H54 (cell line): ENCODE measurements at regions not wholly inside any gene's neighbourhood (a gene's known extent, or its start where the extent isn't known, plus 50 kb on each side); places are given as distances from the start of the nearest gene placed in this dataset.
"Not testable (repeated sequence)": the region's sequence is repeated elsewhere in the genome, so short reads cannot be mapped to it uniquely, and the experiment has no call there.

Experiments used
- DNase-seq: peaks from one replicate; pipeline ENCODE4 v3.0.0; 2011; ENCODE audit warnings: low spot score, mixed read lengths; ENCODE audit not compliant: insufficient read length
- FAIRE-seq: peaks from 3 replicates; lab custom pipeline; 2011; peaks lifted over from hg19 to GRCh38; lab: Jason Lieb, UNC
- POLR2A ChIP-seq: IDR thresholded peaks from 2 replicates; pipeline ENCODE4 v1.6.1; 2011; ENCODE audit warnings: low read depth, mild to moderate bottlenecking, low read length

DNA sequence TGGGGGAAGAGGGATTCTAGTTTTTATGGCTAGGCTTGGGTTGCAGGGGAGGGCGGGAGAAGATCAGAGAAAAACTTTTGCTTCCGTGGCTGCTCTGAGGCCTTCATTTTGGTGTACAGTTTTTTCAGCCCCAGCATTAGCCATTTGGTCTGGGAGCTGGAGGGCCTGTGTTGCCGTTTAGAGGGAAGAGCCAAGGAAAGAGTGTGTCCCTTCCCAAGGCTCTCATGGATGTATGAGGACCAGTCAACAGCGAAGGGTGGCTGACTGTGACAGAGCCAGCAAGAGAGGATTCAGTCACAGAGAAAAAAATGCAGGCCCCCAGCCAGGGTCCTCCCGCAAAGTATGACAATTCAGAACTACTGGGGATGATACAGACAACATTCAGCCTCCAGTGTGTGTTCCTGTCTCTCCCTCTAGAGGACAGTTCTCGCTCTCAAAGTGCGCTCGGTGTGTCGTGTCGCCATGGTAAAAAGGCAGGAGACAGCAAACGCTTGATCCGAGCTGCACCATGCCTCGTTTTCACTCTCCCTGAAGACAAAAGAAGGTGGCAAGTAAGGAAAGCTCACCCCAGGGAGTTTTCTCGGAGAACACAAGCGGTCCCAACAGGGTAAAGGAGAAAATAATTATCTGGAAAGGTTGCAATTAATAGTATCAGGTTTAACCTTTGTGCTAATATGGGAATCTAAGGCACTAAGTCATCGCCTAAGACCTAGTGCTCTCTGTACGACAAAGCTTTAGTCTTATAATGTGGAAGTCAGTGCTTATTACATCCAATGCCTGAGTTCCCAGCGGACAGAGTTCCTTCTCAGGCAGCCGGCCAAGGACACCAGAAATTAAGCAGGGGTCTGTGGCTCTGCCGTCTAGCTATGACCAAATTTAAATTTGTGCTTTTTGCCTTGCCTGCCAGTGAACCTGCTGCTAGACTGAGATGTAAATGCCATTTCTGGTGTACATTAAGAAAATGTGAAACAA lies 157.3 kb upstream of the PLXNC1 start:
- no peak for TF ChIP-seq POLR2A
- DNase-seq (no peak), FAIRE-seq (no peak)

DNA sequence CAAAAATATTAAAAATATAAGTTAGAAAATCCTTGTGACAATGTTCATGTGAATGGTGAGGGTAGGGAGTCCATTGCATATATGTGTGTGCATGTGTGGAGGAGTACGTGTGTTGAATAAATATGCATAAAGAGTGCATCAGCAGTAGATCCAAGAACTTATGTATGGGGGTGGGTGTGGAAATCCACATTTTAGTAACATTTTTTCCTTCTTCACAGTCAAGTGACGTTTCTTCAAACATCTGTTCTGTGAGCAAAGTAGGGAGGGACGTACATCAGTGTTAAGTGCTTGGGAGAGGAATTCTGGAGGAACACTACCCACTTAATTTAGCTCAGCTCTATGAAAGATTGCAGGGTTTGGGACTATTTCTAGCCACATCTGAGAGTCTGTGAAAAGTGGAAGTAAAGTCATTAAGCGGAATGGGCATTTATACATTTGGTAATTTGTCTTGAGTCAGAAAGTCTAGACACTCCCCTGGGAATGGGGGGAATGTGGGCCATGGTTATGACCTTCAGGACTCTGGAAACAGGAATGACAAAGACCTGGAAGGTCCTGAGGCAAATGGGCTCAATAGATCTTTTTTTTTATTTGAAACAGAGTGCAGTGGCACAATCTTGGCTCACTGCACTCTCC lies 156.4 kb upstream of the PLXNC1 start:
- DNase-seq (no peak), FAIRE-seq (no peak)
- no peak for TF ChIP-seq POLR2A

DNA sequence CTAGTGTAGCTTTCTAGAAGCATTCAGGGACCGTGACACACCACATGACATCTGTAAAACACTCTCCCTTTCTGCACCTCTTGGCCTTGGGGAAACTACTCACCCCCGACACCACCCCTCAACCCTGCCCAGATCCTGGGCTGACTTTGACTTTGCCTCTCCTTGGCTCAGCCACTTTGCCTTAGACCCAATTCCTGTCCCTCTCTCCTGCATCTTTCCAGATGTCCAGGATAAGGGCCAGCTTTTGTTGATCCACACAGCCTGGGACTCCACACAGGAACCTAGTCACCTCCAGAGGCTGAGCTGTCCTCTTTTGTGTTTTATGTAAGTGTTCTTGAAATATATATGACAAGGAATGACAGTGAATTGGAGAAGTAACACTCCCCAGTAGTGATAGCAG lies 153.7 kb upstream of the PLXNC1 start:
- no peak for FAIRE-seq
- DNase-seq = no peak
- no peak for TF ChIP-seq POLR2A

DNA sequence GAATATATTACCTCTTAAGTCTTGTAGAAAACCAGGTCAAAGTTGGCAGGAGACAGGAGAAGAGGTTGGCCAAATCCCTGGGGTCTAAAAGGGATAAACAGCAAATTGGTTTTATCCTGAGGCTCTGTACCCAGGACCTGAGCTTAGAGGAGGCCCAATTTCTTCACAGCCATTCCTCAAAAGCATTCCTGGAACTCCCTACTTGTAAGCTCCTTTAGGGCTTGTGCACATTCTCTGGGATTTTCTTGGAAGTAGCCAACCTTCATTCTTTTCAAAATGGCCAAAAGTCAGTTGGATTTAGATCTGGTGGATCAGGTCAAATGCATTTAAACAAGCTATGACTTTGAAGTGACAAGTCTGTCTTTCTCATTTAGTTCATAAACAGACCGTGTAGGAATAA lies 152.1 kb upstream of the PLXNC1 start:
- TF ChIP-seq POLR2A = no peak
- DNase-seq = no peak
- FAIRE-seq = no peak

DNA sequence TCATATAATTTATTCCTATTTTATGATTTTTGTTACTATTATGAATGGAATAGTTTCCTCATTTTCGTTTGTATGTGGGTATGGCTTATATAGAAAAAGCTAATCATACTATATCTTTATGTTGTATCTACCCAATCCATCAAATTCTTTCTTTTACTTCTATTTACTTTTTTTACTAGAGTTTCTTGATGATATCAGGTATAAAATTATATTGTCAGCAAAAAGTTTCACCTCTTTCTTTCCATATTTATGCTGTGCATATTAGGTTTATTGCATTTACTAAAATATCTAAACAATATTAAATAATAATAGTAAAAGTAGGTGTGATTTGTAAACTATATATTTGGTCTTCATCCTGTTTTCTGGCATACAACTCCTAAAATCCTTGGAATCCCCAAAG lies 146.7 kb upstream of the PLXNC1 start:
- TF ChIP-seq POLR2A = no peak
- DNase-seq = no peak
- FAIRE-seq = no peak

DNA sequence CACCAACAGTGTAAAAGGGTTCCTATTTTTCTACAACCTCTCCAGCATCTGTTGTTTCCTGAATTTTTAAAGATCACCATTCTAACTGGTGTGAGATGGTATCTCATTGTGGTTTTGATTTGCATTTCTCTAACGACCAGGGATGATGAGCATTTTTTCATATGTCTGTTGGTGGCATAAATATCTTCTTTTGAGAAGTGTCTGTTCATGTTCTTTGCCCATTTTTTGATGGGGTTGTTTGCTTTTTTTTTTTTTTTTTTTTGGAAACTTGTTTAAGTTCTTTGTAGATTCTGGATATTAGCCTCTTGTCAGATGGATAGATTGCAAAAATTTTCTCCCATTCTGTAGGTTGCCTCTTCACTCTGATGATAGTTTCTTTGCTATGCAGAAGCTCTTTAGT lies 145.5 kb upstream of the PLXNC1 start:
- FAIRE-seq, DNase-seq: not testable (repeated sequence)

DNA sequence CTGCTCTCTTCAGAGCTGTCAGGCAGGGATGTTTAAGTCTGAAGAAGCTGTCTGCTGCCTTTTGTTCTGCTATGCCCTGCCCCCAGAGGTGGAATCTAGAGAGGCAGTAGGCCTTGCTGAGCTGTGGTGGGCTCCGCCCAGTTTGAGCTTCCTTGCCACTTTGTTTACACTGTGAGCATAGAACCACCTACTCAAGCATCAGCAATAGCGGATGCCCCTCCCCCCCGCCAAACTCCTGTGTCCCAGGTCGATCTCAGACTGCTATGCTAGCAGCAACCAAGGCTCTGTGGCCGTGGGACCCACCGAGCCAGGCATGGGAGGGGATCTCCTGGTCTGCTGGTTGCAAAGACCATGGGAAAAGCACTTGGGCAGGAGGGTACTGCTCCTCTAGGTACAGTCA lies 140.5 kb upstream of the PLXNC1 start:
- FAIRE-seq, DNase-seq: not testable (repeated sequence)

DNA sequence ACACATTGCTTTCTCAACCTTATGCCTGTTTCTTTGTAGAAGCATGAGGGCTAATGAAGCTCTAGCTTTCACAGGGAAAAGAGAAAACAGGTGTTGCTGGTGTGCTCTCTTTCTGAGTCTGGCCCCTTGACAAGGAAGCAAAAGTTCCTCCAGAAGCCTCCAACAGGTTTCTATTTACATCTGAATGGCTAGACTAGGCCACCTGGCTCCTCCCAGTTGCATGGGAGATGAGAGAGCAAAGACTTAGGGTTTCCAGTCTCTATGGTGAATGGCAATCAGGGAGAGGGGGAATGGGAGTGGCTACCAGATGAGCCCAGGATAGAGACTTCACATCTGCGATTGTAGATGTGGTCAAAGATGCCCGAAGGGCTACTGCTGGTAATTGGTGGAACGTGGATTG lies 138.1 kb upstream of the PLXNC1 start:
- no peak for TF ChIP-seq POLR2A
- no peak for FAIRE-seq

DNA sequence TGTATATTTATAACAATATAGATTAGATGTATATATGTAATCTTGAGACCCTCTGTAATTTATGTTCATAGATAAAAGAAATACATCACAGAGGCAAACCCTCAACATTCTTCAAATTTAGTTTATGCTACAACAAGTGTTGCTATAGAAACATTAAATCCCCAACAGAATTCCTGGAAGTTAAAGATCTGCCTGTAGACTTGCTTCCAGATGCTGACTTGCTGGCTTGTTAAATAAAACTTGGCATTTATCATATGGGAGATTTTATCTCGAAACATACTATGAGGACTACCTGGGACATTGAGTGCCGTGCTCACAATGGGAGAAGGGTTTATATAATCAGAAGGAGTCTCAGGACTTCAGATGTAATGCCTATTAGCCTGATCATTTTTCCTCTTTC lies 136.3 kb upstream of the PLXNC1 start:
- no peak for TF ChIP-seq POLR2A
- DNase-seq (no peak), FAIRE-seq (no peak)

More for the DNA sequence above, 138.1 kb upstream of the PLXNC1 start:
- no peak for DNase-seq

DNA sequence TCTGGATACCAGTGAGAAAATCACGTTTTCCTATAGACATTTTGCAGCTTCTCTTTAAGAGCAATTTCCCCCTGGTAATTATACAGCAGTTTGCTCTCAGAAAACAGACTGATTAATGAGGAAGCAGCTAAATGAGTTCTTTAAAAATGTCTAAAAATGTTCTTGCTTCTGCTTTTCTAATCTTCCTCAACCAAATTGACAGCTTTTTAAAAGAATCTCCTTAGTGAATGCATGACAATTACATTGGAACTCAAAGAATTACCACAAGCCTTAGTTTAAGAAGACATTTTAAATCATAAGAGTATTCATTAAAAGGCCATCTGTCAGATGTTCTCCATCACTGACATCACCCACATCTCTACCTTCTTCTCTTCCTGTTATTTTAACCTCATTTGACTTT lies 135.8 kb upstream of the PLXNC1 start:
- DNase-seq = no peak
- TF ChIP-seq POLR2A = no peak
- no peak for FAIRE-seq

DNA sequence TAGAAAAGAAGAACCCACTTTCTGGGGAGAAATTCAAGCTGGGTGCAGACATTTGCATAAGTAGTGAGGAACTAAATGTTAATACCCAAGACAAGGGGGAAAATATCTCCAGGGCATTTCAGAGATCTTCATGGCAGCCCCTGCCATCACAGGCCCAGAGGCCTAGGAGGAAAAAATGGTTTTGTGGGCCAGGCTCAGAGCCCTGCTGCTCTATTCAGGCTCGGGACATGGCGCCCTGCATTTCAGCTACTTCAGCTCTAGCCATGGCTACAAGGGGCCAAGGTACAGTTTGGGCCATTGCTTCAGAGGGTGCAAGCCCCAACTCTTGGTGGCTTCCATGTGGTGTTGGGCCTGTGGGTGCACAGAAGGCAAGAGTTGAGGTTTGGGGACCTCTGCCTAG lies 131.1 kb upstream of the PLXNC1 start:
- DNase-seq, FAIRE-seq: not testable (repeated sequence)

DNA sequence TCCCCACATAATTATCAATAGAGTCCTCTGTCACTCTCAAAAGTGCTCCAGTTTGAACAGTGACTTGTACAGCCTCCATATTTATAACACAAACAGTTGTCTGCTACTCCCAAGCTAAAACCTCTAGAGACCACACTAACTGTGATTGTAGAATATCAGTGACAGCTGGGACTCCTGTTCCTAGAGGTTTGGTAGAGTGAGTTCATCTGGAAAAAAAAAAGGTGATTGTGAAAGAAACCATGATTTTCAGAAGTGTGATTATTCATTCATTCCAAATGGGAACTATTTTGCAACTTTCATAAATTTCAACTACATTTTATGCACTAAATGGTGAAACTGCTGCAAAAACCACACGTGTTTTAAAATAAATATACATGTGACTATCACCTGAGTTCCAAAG lies 128.0 kb upstream of the PLXNC1 start:
- TF ChIP-seq POLR2A = no peak
- no peak for FAIRE-seq
- DNase-seq = no peak

DNA sequence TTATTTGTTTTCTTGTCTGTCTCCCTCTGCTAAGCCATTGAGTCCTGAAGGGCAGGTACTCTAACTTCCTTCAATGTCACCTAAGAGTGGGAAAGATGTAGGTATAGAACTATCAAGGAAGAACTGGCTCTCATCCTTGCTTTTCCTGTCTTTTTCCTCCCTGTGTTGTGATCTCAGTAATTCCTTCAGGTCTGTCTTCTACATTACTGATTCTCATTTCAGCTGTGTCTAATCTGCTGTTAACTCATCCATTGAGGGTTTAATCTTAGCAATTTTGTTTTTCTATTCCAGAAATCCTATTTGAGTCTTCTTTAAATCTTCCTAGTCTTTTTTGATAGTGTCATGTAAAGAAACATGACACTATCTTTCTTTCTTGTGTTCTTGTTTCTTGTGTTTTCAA lies 124.5 kb upstream of the PLXNC1 start:
- no peak for TF ChIP-seq POLR2A
- no peak for FAIRE-seq
- no peak for DNase-seq

DNA sequence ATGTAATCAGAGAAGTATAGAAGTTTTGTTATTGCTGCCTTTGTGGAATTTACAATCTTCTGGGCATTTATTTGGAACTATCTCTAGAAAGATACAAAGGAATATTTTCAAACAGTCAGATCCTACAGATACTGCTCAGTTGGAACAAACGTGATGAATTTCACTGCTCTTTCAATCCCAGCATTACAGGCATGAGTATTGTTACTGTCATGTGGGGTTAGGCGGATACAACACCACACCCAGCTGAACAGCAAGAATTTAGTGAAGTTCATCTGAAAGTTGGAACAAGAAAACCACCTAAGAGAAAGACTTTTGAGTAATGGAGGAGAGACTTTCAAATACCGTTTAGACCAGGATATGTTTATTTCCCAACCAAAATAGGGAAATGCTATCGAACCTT lies 123.3 kb upstream of the PLXNC1 start:
- DNase-seq = no peak
- TF ChIP-seq POLR2A = no peak
- no peak for FAIRE-seq

DNA sequence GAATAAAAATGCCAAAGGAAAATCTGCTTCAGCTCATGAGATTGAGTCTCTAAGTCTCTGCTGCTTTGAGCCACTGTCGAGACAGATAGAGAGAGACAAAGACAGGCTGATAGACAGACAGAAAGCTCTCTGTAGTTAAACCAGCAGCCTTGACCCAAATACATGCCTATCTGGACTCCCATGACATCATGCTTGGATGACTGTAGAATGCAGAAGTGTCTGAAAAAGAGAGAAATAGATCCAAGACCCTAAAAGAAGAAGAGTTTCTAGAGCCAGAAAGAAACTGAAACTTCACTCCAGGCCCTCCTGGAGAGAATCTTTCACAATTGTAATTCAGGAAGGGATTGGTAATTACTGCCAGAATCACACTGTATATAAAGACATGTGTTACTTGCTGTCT lies 122.6 kb upstream of the PLXNC1 start:
- FAIRE-seq (no peak), DNase-seq (no peak)
- no peak for TF ChIP-seq POLR2A
